ELR (cell line): ENCODE measurements at regions not wholly inside any gene's neighbourhood (a gene's known extent, or its start where the extent isn't known, plus 50 kb on each side); places are given as distances from the start of the nearest gene placed in this dataset.

Source experiments
- DNase-seq: peaks from one replicate; pipeline ENCODE4 v3.0.0-alpha.2; 2015; ENCODE audit warnings: low read depth

GRCh38 chrX:7280520-7280919 is 132.6 kb upstream of the PUDP start:
- DNase-seq = no peak

GRCh38 chrX:7272346-7272745 is 124.4 kb upstream of the PUDP start:
- no peak for DNase-seq

GRCh38 chrX:7270933-7271332 is 123.0 kb upstream of the PUDP start:
- DNase-seq = no peak

GRCh38 chrX:7269991-7270390 is 122.0 kb upstream of the PUDP start:
- peak; percentile 52 for DNase-seq

GRCh38 chrX:7269589-7269988 is 121.6 kb upstream of the PUDP start:
- no peak for DNase-seq

GRCh38 chrX:7266288-7266687 is 118.3 kb upstream of the PUDP start:
- peak; percentile 29 for DNase-seq

GRCh38 chrX:7264399-7264798 is 116.4 kb upstream of the PUDP start:
- DNase-seq = no peak

GRCh38 chrX:7263961-7264360 is 116.0 kb upstream of the PUDP start:
- DNase-seq = peak; percentile 26

GRCh38 chrX:7263330-7263729 is 115.4 kb upstream of the PUDP start:
- no peak for DNase-seq

- no peak for DNase-seq
Observed at GRCh38 chrX:7262551-7262950, 114.6 kb upstream of the PUDP start.

- no peak for DNase-seq
Observed at GRCh38 chrX:7261672-7262332, 113.8 kb upstream of the PUDP start.

- DNase-seq = no peak
Observed at GRCh38 chrX:7254144-7254543, 106.2 kb upstream of the PUDP start.

- DNase-seq = no peak
Observed at GRCh38 chrX:7253565-7253964, 105.6 kb upstream of the PUDP start.

- no peak for DNase-seq
Observed at GRCh38 chrX:7252013-7252610, 104.2 kb upstream of the PUDP start.

- DNase-seq = no peak
Observed at GRCh38 chrX:7247346-7247745, 99.4 kb upstream of the PUDP start.

- DNase-seq = no peak
Observed at GRCh38 chrX:7244405-7244804, 96.5 kb upstream of the PUDP start.

GRCh38 chrX:7242613-7243012 is 94.7 kb upstream of the PUDP start:
- no peak for DNase-seq

- no peak for DNase-seq
Observed at GRCh38 chrX:7240929-7241328, 93.0 kb upstream of the PUDP start.

GRCh38 chrX:7235071-7235470 is 87.1 kb upstream of the PUDP start:
- DNase-seq = no peak

GRCh38 chrX:7233580-7234406 is 85.8 kb upstream of the PUDP start:
- peak; percentile 4 for DNase-seq

- DNase-seq = no peak
Observed at GRCh38 chrX:7228226-7228625, 80.3 kb upstream of the PUDP start.

GRCh38 chrX:7225338-7225737 is 77.4 kb upstream of the PUDP start:
- DNase-seq = no peak

- DNase-seq = no peak
Observed at GRCh38 chrX:7223271-7223670, 75.3 kb upstream of the PUDP start.
